GM13977 (cell line): ENCODE measurements at regions not wholly inside any gene's neighbourhood (a gene's known extent, or its start where the extent isn't known, plus 50 kb on each side); places are given as distances from the start of the nearest gene placed in this dataset.

Experiments
- DNase-seq: peaks from one replicate; pipeline ENCODE4 v3.0.0; 2012; ENCODE audit warnings: low spot score
- in situ Hi-C: fragments of 300-500 bp; cut with MboI; formaldehyde crosslinking; loops from one replicate; pipeline ENCODE4 v1.12.0; 2022; ENCODE audit warnings: low sequenced_read_pairs, low pct_unique_long_range_greater_than_20kb, mixed read lengths, inconsistent platforms; ENCODE audit not compliant: unreplicated experiment
- TF ChIP-seq, protein P1 (sequence below): IDR thresholded peaks from 2 replicates; pipeline ENCODE4 v1.5.1; 2012; ENCODE audit warnings: mild to moderate bottlenecking, control low read depth; ENCODE audit not compliant: insufficient read depth; ENCODE audit errors: extremely low read depth, missing control alignments

DNA sequence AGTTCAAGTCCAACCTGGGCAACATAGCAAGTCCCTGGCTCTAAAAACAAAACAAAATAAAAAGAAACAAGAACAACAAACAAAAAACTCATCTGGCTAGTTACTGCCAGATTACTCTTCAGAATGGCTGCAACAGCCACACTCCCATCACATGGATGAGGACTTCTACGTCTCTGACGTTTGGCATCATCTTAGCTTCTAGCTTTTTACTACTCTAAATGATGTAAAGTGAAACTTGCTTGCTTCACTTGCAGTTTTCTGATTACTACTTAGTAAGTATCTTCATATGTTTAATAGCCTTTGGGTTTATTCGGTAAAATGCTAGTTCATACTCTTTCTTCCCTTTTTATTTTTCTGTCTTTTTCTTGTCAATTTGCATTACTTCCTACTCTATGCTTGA is 161.1 kb upstream of the CARMIL1 start:
- in situ Hi-C loops, result no loop called here
- no peak for DNase-seq
- TF ChIP-seq, protein P1, sequence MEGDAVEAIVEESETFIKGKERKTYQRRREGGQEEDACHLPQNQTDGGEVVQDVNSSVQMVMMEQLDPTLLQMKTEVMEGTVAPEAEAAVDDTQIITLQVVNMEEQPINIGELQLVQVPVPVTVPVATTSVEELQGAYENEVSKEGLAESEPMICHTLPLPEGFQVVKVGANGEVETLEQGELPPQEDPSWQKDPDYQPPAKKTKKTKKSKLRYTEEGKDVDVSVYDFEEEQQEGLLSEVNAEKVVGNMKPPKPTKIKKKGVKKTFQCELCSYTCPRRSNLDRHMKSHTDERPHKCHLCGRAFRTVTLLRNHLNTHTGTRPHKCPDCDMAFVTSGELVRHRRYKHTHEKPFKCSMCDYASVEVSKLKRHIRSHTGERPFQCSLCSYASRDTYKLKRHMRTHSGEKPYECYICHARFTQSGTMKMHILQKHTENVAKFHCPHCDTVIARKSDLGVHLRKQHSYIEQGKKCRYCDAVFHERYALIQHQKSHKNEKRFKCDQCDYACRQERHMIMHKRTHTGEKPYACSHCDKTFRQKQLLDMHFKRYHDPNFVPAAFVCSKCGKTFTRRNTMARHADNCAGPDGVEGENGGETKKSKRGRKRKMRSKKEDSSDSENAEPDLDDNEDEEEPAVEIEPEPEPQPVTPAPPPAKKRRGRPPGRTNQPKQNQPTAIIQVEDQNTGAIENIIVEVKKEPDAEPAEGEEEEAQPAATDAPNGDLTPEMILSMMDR, result no peak

DNA sequence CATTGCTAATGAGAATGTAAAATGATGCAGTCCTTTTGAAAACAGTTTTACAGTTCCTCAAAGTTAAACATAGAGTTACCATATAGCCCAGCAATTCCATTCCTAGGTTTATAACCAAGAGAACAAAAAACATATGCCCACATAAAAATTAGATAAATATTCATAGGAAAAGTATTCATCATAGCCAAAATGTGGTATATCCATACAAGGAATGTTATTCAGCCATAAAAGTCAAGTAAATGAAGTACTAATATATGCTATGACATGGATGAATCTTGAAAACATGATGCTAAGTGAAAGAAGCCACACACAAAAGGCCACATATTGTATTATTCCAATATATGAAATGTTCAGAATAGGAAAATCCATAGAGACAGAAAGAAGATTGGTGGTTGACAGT is 158.0 kb upstream of the CARMIL1 start:
- DNase-seq, result no peak

DNA sequence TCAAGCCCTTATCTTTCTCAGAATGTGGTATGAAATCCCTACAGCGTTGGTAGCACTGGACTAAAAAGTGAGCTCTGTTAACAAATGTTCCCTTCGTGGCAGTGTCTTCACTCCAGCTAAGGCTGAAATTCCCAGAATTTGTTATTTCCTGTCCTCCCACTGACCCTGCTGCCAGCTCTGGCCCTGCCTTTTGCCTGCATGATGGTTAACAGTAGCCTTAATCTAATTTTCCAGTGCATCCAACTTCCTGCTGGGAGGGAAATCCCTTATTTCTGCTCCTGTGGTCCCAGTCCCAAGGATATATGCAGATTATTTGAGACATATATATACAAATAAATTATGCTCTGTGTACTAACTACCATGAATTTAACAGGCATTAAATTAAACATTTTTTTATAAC is 157.2 kb upstream of the CARMIL1 start:
- in situ Hi-C loops, result no loop called here
- TF ChIP-seq, protein P1, result no peak
- DNase-seq, result no peak

More for the DNA sequence above, 158.0 kb upstream of the CARMIL1 start:
- TF ChIP-seq, protein P1, result no peak
- in situ Hi-C loops, result no loop called here

DNA sequence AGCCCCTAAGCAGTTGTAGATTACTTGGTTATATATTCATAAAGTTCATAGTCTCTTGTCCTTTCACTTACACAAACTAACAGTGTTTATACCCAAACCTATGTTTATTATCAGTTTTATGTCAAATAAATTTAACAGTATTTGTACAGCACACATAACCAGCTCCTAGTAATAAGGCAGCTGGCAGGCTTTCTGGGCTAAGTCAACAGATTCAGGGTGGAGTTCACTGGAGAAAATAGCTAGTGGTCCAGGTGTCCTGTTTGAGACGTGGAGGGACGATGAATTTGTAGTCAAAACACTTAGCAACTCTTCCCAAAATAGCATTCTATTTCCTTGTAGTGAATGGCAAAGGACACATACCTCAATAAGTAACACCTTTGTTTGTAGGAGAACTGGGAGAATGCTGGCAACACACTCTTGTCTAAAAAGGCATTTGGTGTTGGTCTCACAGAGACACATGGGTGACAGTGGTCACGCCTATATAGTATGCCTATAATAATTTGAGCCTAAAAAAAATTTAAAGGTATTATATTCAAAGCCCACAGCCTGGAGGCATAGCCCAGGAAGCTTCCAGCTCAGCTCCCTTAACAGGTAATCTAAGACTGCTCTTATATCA is 156.4 kb upstream of the CARMIL1 start:
- DNase-seq, result no peak
- in situ Hi-C loops, result no loop called here
- TF ChIP-seq, protein P1, result no peak

DNA sequence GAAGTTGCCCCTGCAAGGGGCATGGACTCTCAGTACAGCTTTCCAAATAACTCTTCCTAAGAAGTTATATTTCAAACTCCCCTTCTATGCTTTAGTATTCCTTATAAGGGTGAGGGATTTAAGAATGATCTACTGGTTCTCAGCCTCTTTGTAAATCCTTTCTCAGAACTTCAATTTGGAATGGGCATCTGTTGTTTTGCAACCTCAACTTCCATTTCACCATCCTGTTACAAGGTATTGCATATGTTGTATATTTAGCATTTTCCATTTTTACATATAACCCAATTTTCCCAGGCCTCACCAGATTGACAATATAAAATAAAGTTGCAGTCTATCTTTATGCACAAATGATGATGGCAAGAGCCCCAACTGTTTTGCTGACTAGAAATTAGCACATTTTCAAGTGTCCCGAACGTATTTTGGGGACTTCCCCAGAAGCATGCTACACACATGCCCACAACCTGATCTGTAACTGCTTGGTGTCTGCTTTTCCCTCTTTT is 154.9 kb upstream of the CARMIL1 start:
- no peak for DNase-seq
- TF ChIP-seq, protein P1, result no peak
- in situ Hi-C loops, result no loop called here

DNA sequence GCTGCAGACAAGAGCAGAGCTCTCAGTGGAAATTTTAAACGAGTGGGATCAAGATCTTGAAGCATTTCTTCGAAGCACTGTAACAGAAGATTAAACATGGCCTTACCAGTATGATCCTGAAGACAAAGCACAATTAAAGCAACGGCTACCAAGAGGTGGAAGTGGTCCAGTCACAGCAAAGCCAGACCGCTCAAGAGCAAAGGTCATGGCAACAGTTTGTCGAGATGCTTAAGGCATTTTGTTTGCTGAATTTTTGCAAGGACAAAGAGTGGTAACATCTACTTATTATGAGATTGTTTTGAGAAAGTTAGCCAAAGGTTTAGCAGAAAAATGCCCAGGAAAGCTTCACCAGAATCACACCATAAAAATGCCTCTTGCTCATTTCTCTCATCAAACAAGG is 153.4 kb upstream of the CARMIL1 start:
- TF ChIP-seq, protein P1, result no peak
- no peak for DNase-seq
- in situ Hi-C loops, result no loop called here
